HEK293T (cell line): ENCODE measurements at regions not wholly inside any gene's neighbourhood (a gene's known extent, or its start where the extent isn't known, plus 50 kb on each side); places are given as distances from the start of the nearest gene placed in this dataset.
A peak's percentile ranks its signal among the peaks of the same experiment; 100 is the strongest.
"Not testable (repeated sequence)": the region's sequence is repeated elsewhere in the genome, so short reads cannot be mapped to it uniquely, and the experiment has no call there.

Source experiments
- CTCF ChIA-PET: fragments of 350-600 bp; formaldehyde crosslinking; extraction: SDS; loops from one replicate; lab custom pipeline; 2021; ENCODE audit warnings: antibody characterized with exemption, inconsistent platforms; lab: Yijun Ruan, JAX
- POLR2A ChIA-PET: fragments of 350-600 bp; formaldehyde crosslinking; extraction: SDS; loops from one replicate; lab custom pipeline; 2020; ENCODE audit warnings: antibody characterized with exemption, inconsistent platforms; lab: Yijun Ruan, JAX
- DNase-seq: peaks from one replicate; pipeline ENCODE4 v3.0.0; 2012; ENCODE audit warnings: mixed read lengths; ENCODE audit errors: extremely low spot score
- ARNT ChIP-seq: fragments of 450-650 bp; IDR thresholded peaks from 2 replicates; pipeline ENCODE4 v1.6.1; 2017; ENCODE audit warnings: mild to moderate bottlenecking
- BHLHE40 ChIP-seq: fragments of 450-650 bp; IDR thresholded peaks from 2 replicates; pipeline ENCODE4 v1.6.1; 2016; ENCODE audit warnings: mild to moderate bottlenecking, moderate library complexity, borderline replicate concordance
- CTBP1 ChIP-seq: fragments of 450-650 bp; IDR thresholded peaks from 2 replicates; pipeline ENCODE4 v1.6.1; 2016; ENCODE audit warnings: borderline replicate concordance
- ELF4 ChIP-seq: fragments of 450-650 bp; IDR thresholded peaks from 2 replicates; pipeline ENCODE4 v1.6.1; 2017; ENCODE audit warnings: antibody characterized with exemption
- FOXA1 ChIP-seq: fragments of 450-650 bp; IDR thresholded peaks from 2 replicates; pipeline ENCODE4 v1.6.1; 2016; ENCODE audit warnings: mild to moderate bottlenecking
- FOXK2 ChIP-seq: fragments of 450-650 bp; IDR thresholded peaks from 2 replicates; pipeline ENCODE4 v1.6.1; 2016; ENCODE audit warnings: mild to moderate bottlenecking
- FOXM1 ChIP-seq: fragments of 450-650 bp; IDR thresholded peaks from 2 replicates; pipeline ENCODE4 v1.6.1; 2017; ENCODE audit warnings: mild to moderate bottlenecking, borderline replicate concordance
- HDGF ChIP-seq: fragments of 450-650 bp; IDR thresholded peaks from 2 replicates; pipeline ENCODE4 v1.6.1; 2017; ENCODE audit warnings: antibody characterized with exemption, borderline replicate concordance
- L3MBTL2 ChIP-seq: fragments of 450-650 bp; conservative IDR thresholded peaks from 2 replicates; pipeline ENCODE4 v1.6.1; 2016; ENCODE audit warnings: mild to moderate bottlenecking
- LEF1 ChIP-seq: fragments of 450-650 bp; IDR thresholded peaks from 2 replicates; pipeline ENCODE4 v1.6.1; 2017; ENCODE audit warnings: mild to moderate bottlenecking, borderline replicate concordance
- NFRKB ChIP-seq: fragments of 450-650 bp; IDR thresholded peaks from 2 replicates; pipeline ENCODE4 v1.6.1; 2016; ENCODE audit warnings: mild to moderate bottlenecking, moderate library complexity
- PKNOX1 ChIP-seq: fragments of 450-650 bp; IDR thresholded peaks from 2 replicates; pipeline ENCODE4 v1.6.1; 2016
- SP1 ChIP-seq: fragments of 450-650 bp; IDR thresholded peaks from 2 replicates; pipeline ENCODE4 v1.6.1; 2017
- SUZ12 ChIP-seq: fragments of 450-650 bp; IDR thresholded peaks from 2 replicates; pipeline ENCODE4 v1.6.1; 2016; ENCODE audit warnings: mild to moderate bottlenecking
- TARDBP ChIP-seq: fragments of 450-650 bp; IDR thresholded peaks from 2 replicates; pipeline ENCODE4 v1.6.1; 2016
- ZNF384 ChIP-seq: fragments of 450-650 bp; IDR thresholded peaks from 2 replicates; pipeline ENCODE4 v1.6.1; 2016

GRCh38 chr6:21935561-21936028 is 342.0 kb downstream of the SOX4 start:
- DNase-seq, result peak; percentile 52
- ChIA-PET POLR2A (no interaction called here), CTCF (interaction anchor here (0.5 to 0.6 kb wide), 2 partner anchors 83 to 815 kb away, joined by 5 to 7 read pairs; no protein-coding TSS in a partner anchor)
- no peak for TF ChIP-seq NFRKB
- TF ChIP-seq ZNF384, result peak; percentile 74

GRCh38 chr6:21937466-21937865 is 343.9 kb downstream of the SOX4 start:
- ChIA-PET CTCF (interaction anchor here (1.2 kb wide), 1 partner anchor 12 kb away, joined by 3 read pairs; no protein-coding TSS in a partner anchor), POLR2A (no interaction called here)
- DNase-seq, result no peak
- TF ChIP-seq ARNT (no peak), ZNF384 (no peak), LEF1 (no peak), CTBP1 (no peak), SP1 (no peak), PKNOX1 (no peak)

- CTCF ChIA-PET, DNase-seq, POLR2A ChIA-PET: not testable (repeated sequence)
Observed at GRCh38 chr6:21939066-21939465, 345.5 kb downstream of the SOX4 start.

- no peak for DNase-seq
- POLR2A ChIA-PET, result no interaction called here
- CTCF ChIA-PET, result no interaction called here
- TF ChIP-seq NFRKB, result no peak
- no peak for TF ChIP-seq FOXM1
- TF ChIP-seq SUZ12, result no peak
- TF ChIP-seq CTBP1, result no peak
- TF ChIP-seq FOXK2, result no peak
- TF ChIP-seq L3MBTL2, result no peak
- TF ChIP-seq ZNF384, result no peak
- TF ChIP-seq HDGF, result no peak
- TF ChIP-seq SP1, result no peak
- TF ChIP-seq BHLHE40, result no peak
- no peak for TF ChIP-seq ARNT
- no peak for TF ChIP-seq ELF4
- TF ChIP-seq FOXA1, result no peak
- no peak for TF ChIP-seq PKNOX1
Observed at GRCh38 chr6:21941926-21942325, 348.4 kb downstream of the SOX4 start.

GRCh38 chr6:21942897-21943296 is 349.3 kb downstream of the SOX4 start:
- CTCF ChIA-PET, result no interaction called here
- no peak for DNase-seq

GRCh38 chr6:21946298-21946783 is 350.5 kb downstream of the PRL start:
- TF ChIP-seq SP1 (no peak), FOXA1 (no peak), ARNT (no peak), HDGF (no peak), LEF1 (no peak), ELF4 (no peak), CTBP1 (no peak), TARDBP (no peak), FOXM1 (no peak), L3MBTL2 (no peak), SUZ12 (no peak), NFRKB (no peak), FOXK2 (no peak), PKNOX1 (no peak; the same call in 1 of the 2 replicates), ZNF384 (no peak), BHLHE40 (no peak)
- ChIA-PET CTCF (no interaction called here), POLR2A (interaction anchor here (0.6 to 2.1 kb wide), 2 partner anchors 352 to 1243 kb away, joined by 3 to 15 read pairs; partner anchors contain the start of gene SOX4)
- DNase-seq, result no peak

More at GRCh38 chr6:21942897-21943296, 349.3 kb downstream of the SOX4 start:
- no peak for TF ChIP-seq HDGF
- TF ChIP-seq ARNT, result no peak
- TF ChIP-seq BHLHE40, result no peak
- no peak for TF ChIP-seq SUZ12
- no peak for TF ChIP-seq SP1
- no peak for TF ChIP-seq LEF1
- no peak for TF ChIP-seq L3MBTL2
- TF ChIP-seq NFRKB, result no peak
- no peak for TF ChIP-seq PKNOX1
- TF ChIP-seq FOXK2, result no peak
- TF ChIP-seq TARDBP, result no peak
- TF ChIP-seq CTBP1, result no peak
- TF ChIP-seq FOXA1, result no peak
- no peak for TF ChIP-seq ZNF384
- TF ChIP-seq ELF4, result no peak
- POLR2A ChIA-PET, result no interaction called here

GRCh38 chr6:21947227-21947626 is 349.6 kb downstream of the PRL start:
- CTCF ChIA-PET, DNase-seq: not testable (repeated sequence)
- POLR2A ChIA-PET, result interaction anchor here (2.1 kb wide), 1 partner anchor 353 kb away, joined by 15 read pairs; the partner anchor contains the start of gene SOX4
